Parathyroid adenoma (tissue), 2 donors: ENCODE measurements at regions not wholly inside any gene's neighbourhood (a gene's known extent, or its start where the extent isn't known, plus 50 kb on each side); places are given as distances from the start of the nearest gene placed in this dataset.

ENCODE experiments used
- H2AFZ ChIP-seq: fragments of 300-600 bp; sonication (generic); one replicate; pipeline ENCODE4 v1.7.0; 2017; ENCODE audit warnings: antibody characterized with exemption, mild to moderate bottlenecking
- H3K27ac ChIP-seq: fragments of 300-600 bp; sonication (generic); one replicate; pipeline ENCODE4 v1.7.0; 2017
- H3K27me3 ChIP-seq: fragments of 300-600 bp; sonication (generic); one replicate; pipeline ENCODE4 v1.7.0; 2017; ENCODE audit warnings: low read length; ENCODE audit not compliant: control insufficient read depth, insufficient read depth
- H3K36me3 ChIP-seq: fragments of 300-600 bp; sonication (generic); one replicate; pipeline ENCODE4 v1.7.0; 2017; ENCODE audit warnings: low read length; ENCODE audit not compliant: control insufficient read depth, insufficient read depth
- H3K4me1 ChIP-seq: fragments of 300-600 bp; sonication (generic); one replicate; pipeline ENCODE4 v1.7.0; 2017; ENCODE audit warnings: control low read depth
- H3K4me2 ChIP-seq: fragments of 300-600 bp; sonication (generic); one replicate; pipeline ENCODE4 v1.7.0; 2017; ENCODE audit warnings: low read length
- H3K4me3 ChIP-seq: fragments of 300-600 bp; sonication (generic); one replicate; pipeline ENCODE4 v1.7.0; 2017; ENCODE audit warnings: low read depth, low read length
- H3K79me2 ChIP-seq: fragments of 300-600 bp; sonication (generic); one replicate; pipeline ENCODE4 v1.7.0; 2017; ENCODE audit warnings: control low read depth
- H3K9ac ChIP-seq: fragments of 300-600 bp; sonication (generic); one replicate; pipeline ENCODE4 v1.7.0; 2017; ENCODE audit warnings: mild to moderate bottlenecking
- H3K9me3 ChIP-seq: fragments of 300-600 bp; sonication (generic); one replicate; pipeline ENCODE4 v1.7.0; 2017; ENCODE audit warnings: low read length; ENCODE audit not compliant: control insufficient read depth
- CTCF ChIP-seq: fragments of 300-600 bp; sonication (generic); IDR thresholded peaks from one replicate; pipeline ENCODE4 v1.7.0; 2017; ENCODE audit warnings: antibody characterized with exemption, mild to moderate bottlenecking
- donor health status: primary hyperparathyroidism.

GRCh38 chr3:46096336-46096735, 69.1 kb upstream of the XCR1 start:
- Histone ChIP-seq H3K4me1 (no peaks in the 10 kb centered on the region), H3K4me3 (no peak overlapping the region), H3K9ac (no peak overlapping the region), H3K79me2 (no peaks in the 10 kb centered on the region), H3K4me2 (no peak overlapping the region), H2AFZ (no peak overlapping the region), H3K27ac (no peak overlapping the region), H3K27me3 (no peaks in the 10 kb centered on the region), H3K36me3 (no peaks in the 10 kb centered on the region), H3K9me3 (no peaks in the 10 kb centered on the region)
- TF ChIP-seq CTCF, result no peak

- no peak overlapping the region for H3K27ac ChIP-seq
- no peaks in the 10 kb centered on the region for H3K4me1 ChIP-seq
- no peaks in the 10 kb centered on the region for H3K27me3 ChIP-seq
These were observed 68.0 kb upstream of the XCR1 start for GRCh38 chr3:46095307-46095706.

GRCh38 chr3:46094506-46094905, 67.2 kb upstream of the XCR1 start:
- H3K4me1 ChIP-seq, result no peaks in the 10 kb centered on the region

More at GRCh38 chr3:46095307-46095706, 68.0 kb upstream of the XCR1 start:
- H3K9ac ChIP-seq, result no peak overlapping the region
- H3K36me3 ChIP-seq, result no peaks in the 10 kb centered on the region
- no peaks in the 10 kb centered on the region for H3K79me2 ChIP-seq
- no peak overlapping the region for H3K4me3 ChIP-seq
- H2AFZ ChIP-seq, result no peak overlapping the region
- no peak overlapping the region for H3K4me2 ChIP-seq
- TF ChIP-seq CTCF, result no peak
- H3K9me3 ChIP-seq, result no peaks in the 10 kb centered on the region

GRCh38 chr3:46093966-46094365, 66.7 kb upstream of the XCR1 start:
- H3K27ac ChIP-seq, result no peak overlapping the region
- H3K4me1 ChIP-seq, result no peaks in the 10 kb centered on the region
- H3K9me3 ChIP-seq, result no peaks in the 10 kb centered on the region
- H3K9ac ChIP-seq, result no peak overlapping the region
- no peaks in the 10 kb centered on the region for H3K36me3 ChIP-seq
- H3K4me3 ChIP-seq, result no peak overlapping the region
- no peak for TF ChIP-seq CTCF
- H3K4me2 ChIP-seq, result no peak overlapping the region
- H3K79me2 ChIP-seq, result no peaks in the 10 kb centered on the region
- H3K27me3 ChIP-seq, result no peaks in the 10 kb centered on the region
- H2AFZ ChIP-seq, result no peak overlapping the region

More at GRCh38 chr3:46094506-46094905, 67.2 kb upstream of the XCR1 start:
- H3K36me3 ChIP-seq, result no peaks in the 10 kb centered on the region
- no peaks in the 10 kb centered on the region for H3K79me2 ChIP-seq
- no peak overlapping the region for H3K4me3 ChIP-seq
- H2AFZ ChIP-seq, result no peak overlapping the region
- H3K9me3 ChIP-seq, result no peaks in the 10 kb centered on the region
- H3K27ac ChIP-seq, result no peak overlapping the region
- H3K4me2 ChIP-seq, result no peak overlapping the region
- no peaks in the 10 kb centered on the region for H3K27me3 ChIP-seq
- H3K9ac ChIP-seq, result no peak overlapping the region
- no peak for TF ChIP-seq CTCF

- Histone ChIP-seq H3K4me3 (no peak overlapping the region), H2AFZ (no peak overlapping the region), H3K79me2 (no peaks in the 10 kb centered on the region), H3K4me1 (no peaks in the 10 kb centered on the region), H3K9ac (no peak overlapping the region), H3K27ac (no peak overlapping the region), H3K9me3 (no peaks in the 10 kb centered on the region), H3K27me3 (no peaks in the 10 kb centered on the region), H3K4me2 (no peak overlapping the region), H3K36me3 (no peaks in the 10 kb centered on the region)
- TF ChIP-seq CTCF, result no peak
These were observed 66.2 kb upstream of the XCR1 start for GRCh38 chr3:46093327-46093942.
